GM12864 (cell line): ENCODE measurements at regions not wholly inside any gene's neighbourhood (a gene's known extent, or its start where the extent isn't known, plus 50 kb on each side); places are given as distances from the start of the nearest gene placed in this dataset.

Source experiments
- DNase-seq: peaks from one replicate; pipeline ENCODE4 v3.0.0-alpha.2; 2011; ENCODE audit warnings: low read depth
- H3K4me3 ChIP-seq: 2 replicates; pipeline ENCODE4 v1.5.1; 2011; ENCODE audit warnings: mild to moderate bottlenecking, low read depth, low read length, control low read depth
- TF ChIP-seq, protein P1 (sequence below): IDR thresholded peaks from 2 replicates; pipeline ENCODE4 v1.5.1; 2011; ENCODE audit warnings: low read depth, mild to moderate bottlenecking, moderate library complexity, low read length, control low read depth, inconsistent platforms; ENCODE audit errors: missing control alignments

DNA sequence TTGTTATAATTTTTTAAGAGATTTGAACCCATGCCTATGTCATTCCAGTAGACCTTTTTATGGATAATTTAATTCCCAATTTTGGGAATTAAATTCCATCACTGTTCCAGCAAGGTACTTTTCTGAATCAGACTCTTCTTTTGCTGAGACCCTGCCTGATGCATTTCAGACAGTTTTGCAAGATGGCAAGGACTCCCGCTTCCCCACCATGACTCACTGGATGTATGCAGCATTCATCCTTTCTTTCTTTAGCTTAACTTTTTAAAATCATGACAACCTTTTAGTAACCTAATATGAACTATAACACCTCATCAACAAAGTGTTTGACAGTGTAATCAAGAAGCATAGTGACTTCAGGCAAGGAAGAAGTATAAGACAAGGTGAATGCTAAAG is 178.1 kb upstream of the LEF1 start:
- no peak overlapping the region for H3K4me3 ChIP-seq
- TF ChIP-seq, protein P1, sequence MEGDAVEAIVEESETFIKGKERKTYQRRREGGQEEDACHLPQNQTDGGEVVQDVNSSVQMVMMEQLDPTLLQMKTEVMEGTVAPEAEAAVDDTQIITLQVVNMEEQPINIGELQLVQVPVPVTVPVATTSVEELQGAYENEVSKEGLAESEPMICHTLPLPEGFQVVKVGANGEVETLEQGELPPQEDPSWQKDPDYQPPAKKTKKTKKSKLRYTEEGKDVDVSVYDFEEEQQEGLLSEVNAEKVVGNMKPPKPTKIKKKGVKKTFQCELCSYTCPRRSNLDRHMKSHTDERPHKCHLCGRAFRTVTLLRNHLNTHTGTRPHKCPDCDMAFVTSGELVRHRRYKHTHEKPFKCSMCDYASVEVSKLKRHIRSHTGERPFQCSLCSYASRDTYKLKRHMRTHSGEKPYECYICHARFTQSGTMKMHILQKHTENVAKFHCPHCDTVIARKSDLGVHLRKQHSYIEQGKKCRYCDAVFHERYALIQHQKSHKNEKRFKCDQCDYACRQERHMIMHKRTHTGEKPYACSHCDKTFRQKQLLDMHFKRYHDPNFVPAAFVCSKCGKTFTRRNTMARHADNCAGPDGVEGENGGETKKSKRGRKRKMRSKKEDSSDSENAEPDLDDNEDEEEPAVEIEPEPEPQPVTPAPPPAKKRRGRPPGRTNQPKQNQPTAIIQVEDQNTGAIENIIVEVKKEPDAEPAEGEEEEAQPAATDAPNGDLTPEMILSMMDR: no peak
- no peak for DNase-seq

DNA sequence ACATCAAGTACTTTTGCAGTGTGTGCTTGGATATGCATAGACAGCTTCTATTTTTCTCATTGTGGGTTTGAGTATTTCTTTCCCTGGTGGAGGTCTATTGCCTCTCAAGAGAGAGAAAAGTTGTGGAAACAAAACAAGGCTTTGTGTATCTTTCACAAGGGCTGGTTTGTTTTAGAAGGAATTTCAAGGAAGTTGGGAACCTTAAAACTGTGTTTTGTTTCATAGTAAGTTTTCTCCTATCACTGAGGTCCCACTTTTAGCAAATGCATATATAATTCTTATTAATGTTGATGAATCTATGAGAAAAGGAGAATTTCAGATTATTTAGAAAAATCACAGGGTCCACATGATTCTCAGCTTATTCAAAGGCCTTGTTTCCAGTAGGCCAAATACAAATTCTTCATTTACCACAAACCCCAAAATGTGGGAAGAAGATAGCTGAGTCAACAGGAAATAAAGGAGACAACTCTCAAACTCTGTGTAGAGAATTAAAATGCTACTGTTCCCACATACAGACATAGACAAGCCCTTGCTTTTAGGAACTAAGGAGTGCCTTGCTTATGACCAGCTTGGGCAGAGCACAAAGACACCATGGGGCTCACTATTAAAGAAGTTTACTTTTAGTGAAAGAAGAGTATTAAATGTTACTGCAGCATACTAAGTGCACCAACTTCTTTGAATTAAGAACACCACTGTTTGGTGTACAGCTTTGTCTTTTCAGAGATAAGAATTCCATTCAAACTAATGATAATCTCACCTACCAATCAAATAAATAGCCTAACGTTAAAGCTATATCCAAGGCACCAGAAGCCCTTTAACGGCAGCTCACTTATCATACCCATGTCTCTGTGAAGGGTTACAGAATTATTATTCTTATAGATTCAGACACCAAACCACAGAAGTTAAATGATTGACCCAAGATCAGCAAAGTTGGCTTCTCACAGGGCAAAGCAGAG is 177.4 kb upstream of the LEF1 start:
- H3K4me3 ChIP-seq: no peak overlapping the region
- DNase-seq: no peak
- TF ChIP-seq, protein P1: no peak

DNA sequence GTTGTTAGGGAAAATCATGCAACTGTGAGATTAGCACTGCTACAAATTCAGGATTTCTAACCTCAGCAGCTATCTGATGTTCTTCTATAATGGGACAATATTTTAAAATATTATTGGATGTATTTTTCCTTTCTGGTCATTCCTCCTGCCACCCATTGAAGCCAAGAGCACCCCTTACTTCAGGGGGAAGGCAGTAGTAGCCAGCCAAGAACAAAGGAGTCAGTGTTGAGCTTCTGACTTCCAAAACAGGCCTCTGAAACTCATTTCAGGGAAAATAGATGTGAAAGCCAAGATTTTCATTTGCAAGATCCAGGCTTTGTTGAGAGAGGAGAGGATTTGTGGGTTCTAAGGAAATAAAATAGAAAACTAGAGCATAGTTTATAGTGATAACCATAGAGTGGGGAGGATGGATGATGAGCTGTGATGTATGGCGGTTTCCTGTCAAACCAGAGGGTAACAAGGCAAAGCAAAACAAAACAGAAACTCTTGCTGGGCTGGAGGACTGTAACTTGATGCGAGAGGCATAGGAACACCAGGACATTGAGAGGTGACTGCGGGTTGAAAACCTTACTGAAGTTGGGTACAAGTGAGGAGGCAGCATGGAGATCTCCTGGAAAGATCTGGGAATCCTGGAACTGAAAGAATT is 173.7 kb upstream of the LEF1 start:
- TF ChIP-seq, protein P1: no peak
- no peak for DNase-seq
- no peak overlapping the region for H3K4me3 ChIP-seq

DNA sequence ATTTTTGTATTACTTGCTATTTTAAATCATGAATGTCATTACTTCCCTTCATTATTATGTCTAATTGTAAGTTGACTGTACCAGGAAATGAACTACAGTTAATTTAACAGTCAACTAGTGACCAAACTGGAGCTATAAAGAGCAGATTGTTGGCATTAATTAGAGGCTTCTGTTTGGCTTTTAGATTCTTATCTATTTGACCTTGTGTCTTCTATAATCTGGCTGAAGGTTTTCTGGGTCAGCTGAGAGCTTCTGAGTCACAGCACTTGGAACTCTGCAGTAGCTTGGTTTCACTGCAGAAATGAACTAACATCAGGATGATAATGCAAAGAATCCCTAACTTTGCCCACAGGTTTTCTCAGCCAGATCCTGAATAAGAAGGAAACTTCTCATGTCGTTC is 169.2 kb upstream of the LEF1 start:
- H3K4me3 ChIP-seq: no peak overlapping the region
- TF ChIP-seq, protein P1: no peak
- no peak for DNase-seq

DNA sequence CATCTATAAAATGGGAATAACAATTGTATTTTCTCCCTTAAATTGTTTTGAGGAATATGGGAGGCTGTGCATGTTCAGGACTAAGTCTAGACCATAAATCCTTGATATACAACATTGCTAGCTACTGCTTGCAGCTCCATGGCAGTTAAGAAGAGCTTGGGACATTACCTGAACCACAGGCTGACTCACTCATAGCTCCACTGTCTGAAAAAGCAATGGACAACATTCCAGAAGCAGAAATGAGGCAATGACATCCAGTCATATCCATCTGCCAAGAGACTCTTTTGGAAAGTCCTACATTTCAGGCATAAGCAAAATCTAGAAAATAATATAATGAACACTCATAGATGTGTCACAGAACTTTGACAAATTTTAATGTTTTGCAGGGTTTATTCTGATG is 167.3 kb upstream of the LEF1 start:
- no peak for DNase-seq
- TF ChIP-seq, protein P1: no peak
- no peak overlapping the region for H3K4me3 ChIP-seq

DNA sequence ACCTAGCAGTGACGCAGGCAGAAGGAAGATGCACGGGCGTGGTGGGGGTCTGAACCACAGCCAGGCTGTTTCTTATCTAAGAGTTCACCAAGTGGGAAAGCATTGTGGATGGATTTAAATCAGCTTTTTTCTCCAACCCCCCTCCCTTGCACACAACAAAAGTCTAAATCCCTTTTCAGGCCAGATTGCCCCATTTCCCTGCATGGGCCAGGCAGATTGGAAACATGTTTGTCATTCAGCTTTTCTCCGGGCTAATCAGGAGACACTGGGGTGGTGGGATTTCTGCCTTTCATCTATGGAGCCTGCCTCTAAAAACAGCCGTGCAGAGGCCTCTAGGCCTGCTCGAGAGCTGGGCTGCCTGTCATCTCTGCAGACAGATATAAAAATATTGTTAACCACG is 166.3 kb upstream of the LEF1 start:
- no peak overlapping the region for H3K4me3 ChIP-seq
- TF ChIP-seq, protein P1: no peak
- DNase-seq: no peak
